Stimulated activated CD8-positive, alpha-beta memory T cell treated with anti-CD3 and anti-CD28 coated beads, Interleukin-15, amount 100 ng/mL, for 24 hours (primary cell): ENCODE measurements at regions not wholly inside any gene's neighbourhood (a gene's known extent, or its start where the extent isn't known, plus 50 kb on each side); places are given as distances from the start of the nearest gene placed in this dataset.

Experiments
- DNase-seq: peaks from one replicate; pipeline ENCODE4 v3.0.0-alpha.2; 2020; ENCODE audit warnings: low read depth

- DNase-seq: no peak
Measured at GRCh38 chr2:12930391-12930790, 213.7 kb downstream of the TRIB2 start.

- DNase-seq: no peak
Measured at GRCh38 chr2:12931186-12931844, 214.6 kb downstream of the TRIB2 start.

GRCh38 chr2:12932192-12932591 is 215.5 kb downstream of the TRIB2 start:
- no peak for DNase-seq

- no peak for DNase-seq
Measured at GRCh38 chr2:12934146-12934756, 217.5 kb downstream of the TRIB2 start.

- no peak for DNase-seq
Measured at GRCh38 chr2:12935222-12935621, 218.5 kb downstream of the TRIB2 start.

GRCh38 chr2:12935796-12936195 is 219.1 kb downstream of the TRIB2 start:
- no peak for DNase-seq

- no peak for DNase-seq
Measured at GRCh38 chr2:12941203-12941602, 224.5 kb downstream of the TRIB2 start.

- no peak for DNase-seq
Measured at GRCh38 chr2:12948231-12948960, 231.7 kb downstream of the TRIB2 start.

GRCh38 chr2:12948961-12949353 is 232.2 kb downstream of the TRIB2 start:
- no peak for DNase-seq

GRCh38 chr2:12949406-12949805 is 232.7 kb downstream of the TRIB2 start:
- DNase-seq: no peak

- no peak for DNase-seq
Measured at GRCh38 chr2:12950174-12950573, 233.4 kb downstream of the TRIB2 start.

- no peak for DNase-seq
Measured at GRCh38 chr2:12950957-12951656, 234.4 kb downstream of the TRIB2 start.

- DNase-seq: no peak
Measured at GRCh38 chr2:12951657-12951973, 234.9 kb downstream of the TRIB2 start.

- no peak for DNase-seq
Measured at GRCh38 chr2:12953596-12953995, 236.9 kb downstream of the TRIB2 start.

GRCh38 chr2:12955864-12956263 is 239.1 kb downstream of the TRIB2 start:
- no peak for DNase-seq

GRCh38 chr2:12957251-12957650 is 240.5 kb downstream of the TRIB2 start:
- no peak for DNase-seq

GRCh38 chr2:12959935-12960334 is 243.2 kb downstream of the TRIB2 start:
- no peak for DNase-seq

- no peak for DNase-seq
Measured at GRCh38 chr2:12960671-12961070, 243.9 kb downstream of the TRIB2 start.

GRCh38 chr2:12964904-12965539 is 248.3 kb downstream of the TRIB2 start:
- no peak for DNase-seq

- DNase-seq: no peak
Measured at GRCh38 chr2:12965540-12966269, 249.0 kb downstream of the TRIB2 start.

- DNase-seq: no peak
Measured at GRCh38 chr2:12967804-12968203, 251.1 kb downstream of the TRIB2 start.

GRCh38 chr2:12968399-12968798 is 251.7 kb downstream of the TRIB2 start:
- DNase-seq: no peak
